IMR-90 (cell line): ENCODE measurements at regions not wholly inside any gene's neighbourhood (a gene's known extent, or its start where the extent isn't known, plus 50 kb on each side); places are given as distances from the start of the nearest gene placed in this dataset.

ENCODE experiments used
- ATAC-seq: fragments of 200-7000 bp; cut with Tn5 transposase; 2 replicates; pipeline ENCODE4 v1.9.1; 2020; ENCODE audit warnings: low read depth, mild to moderate bottlenecking, moderate library complexity
- BruUV-seq: library from RNA; stranded (reverse); fragments of 400-500 nt; replicated peaks from 2 replicates; lab custom pipeline; 2021; lab: Mats Ljungman, UMichigan
- CTCF ChIA-PET: fragments of 300-600 bp; formaldehyde crosslinking; extraction: SDS; loops from one replicate; lab custom pipeline; 2021; ENCODE audit warnings: antibody characterized with exemption; lab: Yijun Ruan, JAX
- POLR2A ChIA-PET: fragments of 300-600 bp; sonication (Branson Sonifier 250); formaldehyde crosslinking; loops from one replicate; lab custom pipeline; 2022; ENCODE audit warnings: antibody characterized with exemption; ENCODE audit not compliant: unreplicated experiment; lab: Charles Lee
- DNase-seq: peaks from one replicate; pipeline ENCODE4 v3.0.0; 2013
- H2AFZ ChIP-seq: replicated peaks from 2 replicates; pipeline ENCODE3; 2013; ENCODE audit warnings: low read length, mild to moderate bottlenecking; ENCODE audit not compliant: poor library complexity
- H2AK5ac ChIP-seq: 2 replicates; pipeline ENCODE4 v1.6.1; 2013; ENCODE audit warnings: low read depth, low read length, inconsistent platforms
- H2AK9ac ChIP-seq: replicated peaks from 2 replicates; pipeline ENCODE3; 2013; ENCODE audit warnings: mild to moderate bottlenecking, low read depth, low read length, moderate library complexity; ENCODE audit not compliant: poor library complexity
- H2BK120ac ChIP-seq: 2 replicates; pipeline ENCODE4 v1.6.1; 2013; ENCODE audit warnings: low read depth, low read length, inconsistent platforms
- H2BK15ac ChIP-seq: 3 replicates; pipeline ENCODE4 v1.6.1; 2013; ENCODE audit warnings: low read depth, low read length, inconsistent platforms
- H2BK20ac ChIP-seq: 2 replicates; pipeline ENCODE4 v1.6.1; 2013; ENCODE audit warnings: low read depth, mild to moderate bottlenecking, inconsistent platforms, low read length, moderate library complexity
- H2BK5ac ChIP-seq: 2 replicates; pipeline ENCODE4 v1.6.1; 2013; ENCODE audit warnings: mild to moderate bottlenecking, low read depth, low read length, inconsistent platforms; ENCODE audit not compliant: poor library complexity, severe bottlenecking
- H3K14ac ChIP-seq: replicated peaks from 2 replicates; pipeline ENCODE4 v1.6.1; 2013; ENCODE audit warnings: low read depth, low read length, inconsistent platforms
- H3K18ac ChIP-seq: 2 replicates; pipeline ENCODE4 v1.6.1; 2013; ENCODE audit warnings: low read depth, low read length, control low read depth
- H3K23ac ChIP-seq: 2 replicates; pipeline ENCODE4 v1.6.1; 2013; ENCODE audit warnings: low read depth, low read length, inconsistent platforms
- H3K27ac ChIP-seq: 2 replicates; pipeline ENCODE4 v1.5.1; 2013; ENCODE audit warnings: mild to moderate bottlenecking, control low read depth, low read length; ENCODE audit not compliant: insufficient read depth
- H3K27me3 ChIP-seq: 2 replicates; pipeline ENCODE4 v1.6.1; 2013; ENCODE audit warnings: low read length; ENCODE audit not compliant: control insufficient read depth, insufficient read depth
- H3K36me3 ChIP-seq: 2 replicates; pipeline ENCODE4 v1.6.1; 2013; ENCODE audit warnings: low read length, mixed read lengths; ENCODE audit not compliant: control insufficient read depth, insufficient read depth
- H3K4ac ChIP-seq: 2 replicates; pipeline ENCODE4 v1.6.1; 2013; ENCODE audit warnings: low read depth, low read length, inconsistent platforms
- H3K4me1 ChIP-seq: 2 replicates; pipeline ENCODE4 v1.6.1; 2013; ENCODE audit warnings: low read length, mixed read lengths; ENCODE audit not compliant: control insufficient read depth, insufficient read depth
- H3K4me2 ChIP-seq: 2 replicates; pipeline ENCODE4 v1.6.1; 2013; ENCODE audit warnings: low read depth, mild to moderate bottlenecking, control low read depth, low read length, moderate library complexity
- H3K4me3 ChIP-seq: 2 replicates; pipeline ENCODE4 v1.5.1; 2013; ENCODE audit warnings: low read depth, mild to moderate bottlenecking, control low read depth, low read length, moderate library complexity; ENCODE audit not compliant: insufficient read depth
- H3K56ac ChIP-seq: 2 replicates; pipeline ENCODE4 v1.6.1; 2013; ENCODE audit warnings: low read length, inconsistent platforms; ENCODE audit not compliant: insufficient read depth; ENCODE audit errors: extremely low read depth
- H3K79me1 ChIP-seq, 2 experiments: 2 replicates each; pipeline ENCODE4 v1.6.1; 2013; ENCODE audit warnings: low read length in 2 of 2, inconsistent platforms in 1 of 2, low read depth in 1 of 2
- H3K9ac ChIP-seq: 2 replicates; pipeline ENCODE4 v1.6.1; 2013; ENCODE audit warnings: low read depth, low read length, control low read depth
- H3K9me1 ChIP-seq: 2 replicates; pipeline ENCODE4 v1.6.1; 2013; ENCODE audit warnings: low read length, inconsistent platforms; ENCODE audit not compliant: insufficient read depth
- H3K9me3 ChIP-seq: 2 replicates; pipeline ENCODE4 v1.6.1; 2013; ENCODE audit warnings: low read length; ENCODE audit not compliant: control insufficient read depth, insufficient read depth
- H4K20me1 ChIP-seq: 2 replicates; pipeline ENCODE4 v1.6.1; 2013; ENCODE audit warnings: low read length, inconsistent platforms; ENCODE audit not compliant: insufficient read depth
- H4K5ac ChIP-seq: 2 replicates; pipeline ENCODE4 v1.6.1; 2013; ENCODE audit warnings: mild to moderate bottlenecking, low read depth, low read length, control low read depth
- H4K8ac ChIP-seq, 2 experiments: 2 replicates each; pipeline ENCODE4 v1.6.1; 2013; ENCODE audit warnings: low read depth in 2 of 2, low read length in 2 of 2, control low read depth in 1 of 2, inconsistent platforms in 1 of 2
- H4K91ac ChIP-seq: 2 replicates; pipeline ENCODE4 v1.6.1; 2013; ENCODE audit warnings: low read depth, low read length, inconsistent platforms; ENCODE audit not compliant: insufficient read depth
- BHLHE40 ChIP-seq: fragments of 150-350 bp; IDR thresholded peaks from 2 replicates; pipeline ENCODE4 v1.6.1; 2016; ENCODE audit warnings: mild to moderate bottlenecking, low read depth, low read length
- CHD1 ChIP-seq: IDR thresholded peaks from 2 replicates; pipeline ENCODE4 v1.6.1; 2012; ENCODE audit warnings: low read depth, low read length, improper control_type of control experiment
- MAFK ChIP-seq: IDR thresholded peaks from 2 replicates; pipeline ENCODE4 v1.6.1; 2012; ENCODE audit warnings: low read depth, low read length, improper control_type of control experiment
- MAZ ChIP-seq: IDR thresholded peaks from 2 replicates; pipeline ENCODE4 v1.6.1; 2012; ENCODE audit warnings: low read depth, mild to moderate bottlenecking, low read length, improper control_type of control experiment, moderate library complexity, borderline replicate concordance
- MXI1 ChIP-seq: IDR thresholded peaks from 2 replicates; pipeline ENCODE4 v1.6.1; 2012; ENCODE audit warnings: low read depth, mild to moderate bottlenecking, low read length, moderate library complexity, borderline replicate concordance
- NFE2L2 ChIP-seq: fragments of 150-350 bp; IDR thresholded peaks from 2 replicates; pipeline ENCODE4 v1.6.1; 2016; ENCODE audit warnings: low read depth, mild to moderate bottlenecking, low read length
- POLR2A ChIP-seq: IDR thresholded peaks from 2 replicates; pipeline ENCODE4 v1.6.1; 2012; ENCODE audit warnings: mild to moderate bottlenecking, low read depth, low read length
- RAD21 ChIP-seq: IDR thresholded peaks from 2 replicates; pipeline ENCODE4 v1.6.1; 2012; ENCODE audit warnings: low read length, improper control_type of control experiment
- SMC3 ChIP-seq: fragments of 150-350 bp; IDR thresholded peaks from 2 replicates; pipeline ENCODE4 v1.6.1; 2016; ENCODE audit warnings: low read depth, mild to moderate bottlenecking, antibody characterized with exemption, low read length, moderate library complexity
- WGBS, 2 experiments: methylation state at CpG; one replicate each; pipeline versions ENCODE4 v1.1.5 to v1.1.7; 2013; ENCODE audit warnings: missing lambda C conversion rate in 2 of 2; ENCODE audit not compliant: insufficient read length in 1 of 2; ENCODE audit errors: extremely low coverage in 2 of 2; 5-methylcytosine and 5-hydroxymethylcytosine counted together
- dilution Hi-C: fragments of 300-500 bp; cut with HindIII; formaldehyde crosslinking; loops from one replicate; pipeline ENCODE4 v1.14.3; 2018; ENCODE audit warnings: low sequenced_read_pairs; ENCODE audit not compliant: unreplicated experiment
- in situ Hi-C: fragments of 300-500 bp; cut with MboI; formaldehyde crosslinking; loops from 3 replicates; pipeline ENCODE4 v1.14.3; 2019; ENCODE audit warnings: low sequenced_read_pairs, inconsistent platforms, mixed read lengths
- intact Hi-C: fragments of 100-400 bp; cut with micrococcal nuclease; formaldehyde crosslinking; loops from 2 replicates; pipeline ENCODE4 v1.10.0; 2022

GRCh38 chr12:43261701-43262100 lies 290.3 kb downstream of the ADAMTS20 start:
- Histone ChIP-seq H3K9ac (no peak overlapping the region), H3K14ac (no peak overlapping the region), H3K79me1 (no peaks in the 10 kb centered on the region), H3K4ac (no peak overlapping the region), H3K18ac (no peak overlapping the region), H3K9me3 (no peaks in the 10 kb centered on the region), H3K4me2 (no peak overlapping the region), H4K5ac (no peak overlapping the region), H2BK20ac (no peak overlapping the region), H2BK15ac (no peak overlapping the region), H2BK120ac (no peak overlapping the region), H4K8ac (no peak overlapping the region), H3K23ac (no peak overlapping the region), H2BK5ac (no peak overlapping the region), H3K36me3 (no peaks in the 10 kb centered on the region), H4K20me1 (no peaks in the 10 kb centered on the region), H3K27me3 (no peaks in the 10 kb centered on the region), H3K9me1 (no peaks in the 10 kb centered on the region), H3K4me3 (no peak overlapping the region), H2AK5ac (no peak overlapping the region), H4K91ac (no peak overlapping the region), H3K27ac (no peak overlapping the region), H3K4me1 (no peaks in the 10 kb centered on the region), H2AK9ac (no peak overlapping the region), H2AFZ (no peak overlapping the region), H3K56ac (no peak overlapping the region)
- in situ Hi-C loops (no loop called here), dilution Hi-C loops (no loop called here), intact Hi-C loops (no loop called here)
- DNase-seq = no peak
- WGBS, 2 experiments = no CpG with 5 or more reads among the region's 1 CpG
- ATAC-seq = no peak
- no peak for TF ChIP-seq MAZ
- TF ChIP-seq POLR2A = no peak
- no peak for TF ChIP-seq CHD1
- TF ChIP-seq MAFK = no peak
- no peak for TF ChIP-seq RAD21
- no peak for TF ChIP-seq MXI1
- TF ChIP-seq NFE2L2 = no peak
- no peak for TF ChIP-seq BHLHE40
- TF ChIP-seq SMC3 = no peak
- ChIA-PET POLR2A (no interaction called here), CTCF (no interaction called here)
- no TSS peak for BruUV-seq
